ENCODE measurements at regions not wholly inside any gene's neighbourhood (a gene's known extent, or its start where the extent isn't known, plus 50 kb on each side); places are given as distances from the start of the nearest gene placed in this dataset.

GRCh38 chr4:133581996-133582619 lies 433.0 kb downstream of the PCDH10 start:
- H3K4me3 ChIP-seq (ENCODE audit: low read depth, low read length) = no peak overlapping the region
- no peak for DNase-seq (ENCODE audit: low read depth, low spot score)
- TF ChIP-seq CTCF (IDR thresholded peaks at IDR 0.05; ENCODE audit: insufficient read depth, low read length, missing control alignments) = no peak
- ChIA-PET POLR2A (no interaction called here), CTCF (no interaction called here)

- DNase-seq (ENCODE audit: low read depth, low spot score) = no peak
- ChIA-PET CTCF (no interaction called here), POLR2A (no interaction called here)
- H3K4me3 ChIP-seq (ENCODE audit: low read depth, low read length) = no peak overlapping the region
- no peak for TF ChIP-seq CTCF (IDR thresholded peaks at IDR 0.05; ENCODE audit: insufficient read depth, low read length, missing control alignments)
Measured at GRCh38 chr4:133574248-133574647, 425.2 kb downstream of the PCDH10 start.

- POLR2A ChIA-PET = no interaction called here
- no peak overlapping the region for H3K4me3 ChIP-seq (ENCODE audit: low read depth, low read length)
- CTCF ChIA-PET = no interaction called here
- no peak for TF ChIP-seq CTCF (IDR thresholded peaks at IDR 0.05; ENCODE audit: insufficient read depth, low read length, missing control alignments)
- DNase-seq (ENCODE audit: low read depth, low spot score) = no peak
Measured at GRCh38 chr4:133565379-133565778, 416.3 kb downstream of the PCDH10 start.

GRCh38 chr4:133559987-133560386 lies 410.9 kb downstream of the PCDH10 start:
- CTCF ChIA-PET = no interaction called here
- no peak for DNase-seq (ENCODE audit: low read depth, low spot score)
- TF ChIP-seq CTCF (IDR thresholded peaks at IDR 0.05; ENCODE audit: insufficient read depth, low read length, missing control alignments) = no peak
- POLR2A ChIA-PET = no interaction called here
- no peak overlapping the region for H3K4me3 ChIP-seq (ENCODE audit: low read depth, low read length)

GRCh38 chr4:133555671-133556070 lies 406.6 kb downstream of the PCDH10 start:
- CTCF ChIA-PET = no interaction called here
- no peak for DNase-seq (ENCODE audit: low read depth, low spot score)
- no peak for TF ChIP-seq CTCF (IDR thresholded peaks at IDR 0.05; ENCODE audit: insufficient read depth, low read length, missing control alignments)
- no peak overlapping the region for H3K4me3 ChIP-seq (ENCODE audit: low read depth, low read length)
- POLR2A ChIA-PET = no interaction called here

GRCh38 chr4:133550436-133550835 lies 401.3 kb downstream of the PCDH10 start:
- DNase-seq (ENCODE audit: low read depth, low spot score) = no peak
- ChIA-PET POLR2A (no interaction called here), CTCF (no interaction called here)
- TF ChIP-seq CTCF (IDR thresholded peaks at IDR 0.05; ENCODE audit: insufficient read depth, low read length, missing control alignments) = no peak
- H3K4me3 ChIP-seq (ENCODE audit: low read depth, low read length) = no peak overlapping the region

Measured in AG04449 (cell line).